Suprapubic skin (tissue), 4 donors: ENCODE measurements at regions not wholly inside any gene's neighbourhood (a gene's known extent, or its start where the extent isn't known, plus 50 kb on each side); places are given as distances from the start of the nearest gene placed in this dataset.

Experiments
- DNase-seq, 2 donors: peaks; one replicate each; pipeline ENCODE4 v3.0.0-alpha.2; 2019; ENCODE audit warnings: low spot score in 2 of 2
- H3K27ac ChIP-seq: fragments of 200-600 bp; sonication (generic); one replicate; pipeline ENCODE4 v1.5.1; 2019
- H3K27me3 ChIP-seq: fragments of 200-600 bp; sonication (generic); one replicate; pipeline ENCODE4 v1.5.1; 2019
- H3K36me3 ChIP-seq: fragments of 200-600 bp; sonication (generic); one replicate; pipeline ENCODE4 v1.5.1; 2019
- H3K4me1 ChIP-seq: fragments of 200-600 bp; sonication (generic); one replicate; pipeline ENCODE4 v1.5.1; 2019
- H3K4me3 ChIP-seq: fragments of 200-600 bp; sonication (generic); one replicate; pipeline ENCODE4 v1.5.1; 2019; ENCODE audit warnings: mild to moderate bottlenecking
- H3K9me3 ChIP-seq: fragments of 200-600 bp; sonication (generic); one replicate; pipeline ENCODE4 v1.5.1; 2019
- CTCF ChIP-seq, 2 donors: fragments of 200-600 bp in 1 of 2; fragments of 450-650 bp in 1 of 2; sonication (generic) in 1 of 2; IDR thresholded peaks; one replicate each; pipeline ENCODE4 v1.5.1; 2016 to 2019; ENCODE audit warnings: antibody characterized with exemption in 2 of 2, mild to moderate bottlenecking in 1 of 2, moderate library complexity in 1 of 2
- EP300 ChIP-seq: sonication (generic); formaldehyde crosslinking; IDR thresholded peaks from one replicate; pipeline ENCODE4 v1.6.1; 2017; ENCODE audit warnings: antibody characterized with exemption
- POLR2A ChIP-seq, 2 donors: fragments of 450-650 bp; IDR thresholded peaks; one replicate each; pipeline ENCODE4 v1.6.1; 2017; ENCODE audit warnings: antibody characterized with exemption in 2 of 2, mild to moderate bottlenecking in 2 of 2, moderate library complexity in 2 of 2
- POLR2AphosphoS5 ChIP-seq, 3 donors: sonication (generic); formaldehyde crosslinking; IDR thresholded peaks; one replicate each; pipeline ENCODE4 v1.6.1; 2017; ENCODE audit warnings: antibody characterized with exemption in 3 of 3
- WGBS: methylation state at CpG from one replicate; pipeline ENCODE4 v1.1.5; 2018; 5-methylcytosine and 5-hydroxymethylcytosine counted together

GRCh38 chr3:83251490-83251889 is 1490.0 kb upstream of the GBE1 start:
- DNase-seq = no peak
- Histone ChIP-seq H3K4me1 (no peaks in the 10 kb centered on the region), H3K36me3 (no peaks in the 10 kb centered on the region), H3K27me3 (no peaks in the 10 kb centered on the region), H3K27ac (no peak overlapping the region), H3K4me3 (no peak overlapping the region), H3K9me3 (no peaks in the 10 kb centered on the region)
- 93% methylated on average over 5 of the region's 5 CpGs for WGBS
- no peak for TF ChIP-seq EP300
- TF ChIP-seq POLR2A (IDR thresholded peaks at IDR 0.05) = no peak
- no peak for TF ChIP-seq POLR2AphosphoS5 (IDR thresholded peaks at IDR 0.05)

- Histone ChIP-seq H3K36me3 (no peaks in the 10 kb centered on the region), H3K27ac (no peak overlapping the region), H3K4me1 (no peaks in the 10 kb centered on the region), H3K27me3 (no peaks in the 10 kb centered on the region), H3K9me3 (no peaks in the 10 kb centered on the region), H3K4me3 (no peak overlapping the region)
- TF ChIP-seq CTCF (IDR thresholded peaks at IDR 0.05) (no peak), POLR2AphosphoS5 (IDR thresholded peaks at IDR 0.05) (no peak), POLR2A (IDR thresholded peaks at IDR 0.05) (no peak), EP300 (no peak)
- 91% methylated on average over 1 of the region's 1 CpG for WGBS
- DNase-seq = no peak
These were observed 1489.2 kb upstream of the GBE1 start for GRCh38 chr3:83250613-83251012.

GRCh38 chr3:83248454-83248853 is 1487.0 kb upstream of the GBE1 start:
- TF ChIP-seq EP300 (no peak), CTCF (IDR thresholded peaks at IDR 0.05) (no peak), POLR2AphosphoS5 (IDR thresholded peaks at IDR 0.05) (no peak), POLR2A (IDR thresholded peaks at IDR 0.05) (no peak)
- no peak overlapping the region for H3K4me3 ChIP-seq
- no peaks in the 10 kb centered on the region for H3K27me3 ChIP-seq

GRCh38 chr3:83235180-83235814 is 1473.9 kb upstream of the GBE1 start:
- Histone ChIP-seq H3K4me3 (no peak overlapping the region), H3K9me3 (no peaks in the 10 kb centered on the region), H3K4me1 (no peaks in the 10 kb centered on the region), H3K36me3 (no peaks in the 10 kb centered on the region), H3K27ac (no peak overlapping the region), H3K27me3 (no peaks in the 10 kb centered on the region)
- WGBS = 70% methylated on average over 4 of the region's 4 CpGs
- DNase-seq = no peak
- TF ChIP-seq POLR2A (IDR thresholded peaks at IDR 0.05) = no peak
- TF ChIP-seq CTCF (IDR thresholded peaks at IDR 0.05) = no peak
- TF ChIP-seq EP300 = no peak
- no peak for TF ChIP-seq POLR2AphosphoS5 (IDR thresholded peaks at IDR 0.05)

More at GRCh38 chr3:83248454-83248853, 1487.0 kb upstream of the GBE1 start:
- no peak for DNase-seq
- Histone ChIP-seq H3K9me3 (no peaks in the 10 kb centered on the region), H3K27ac (no peak overlapping the region), H3K4me1 (no peaks in the 10 kb centered on the region), H3K36me3 (no peaks in the 10 kb centered on the region)
- 33% methylated on average over 3 of the region's 3 CpGs for WGBS

GRCh38 chr3:83233715-83234114 is 1472.3 kb upstream of the GBE1 start:
- no peak overlapping the region for H3K4me3 ChIP-seq
- H3K36me3 ChIP-seq = no peaks in the 10 kb centered on the region
- TF ChIP-seq CTCF (IDR thresholded peaks at IDR 0.05) (no peak), POLR2AphosphoS5 (IDR thresholded peaks at IDR 0.05) (no peak), POLR2A (IDR thresholded peaks at IDR 0.05) (no peak), EP300 (no peak)
- no peaks in the 10 kb centered on the region for H3K9me3 ChIP-seq
- no peak overlapping the region for H3K27ac ChIP-seq
- DNase-seq = no peak
- WGBS = 80% methylated on average over 6 of the region's 6 CpGs
- H3K4me1 ChIP-seq = no peaks in the 10 kb centered on the region
- H3K27me3 ChIP-seq = no peaks in the 10 kb centered on the region

GRCh38 chr3:83230841-83231240 is 1469.4 kb upstream of the GBE1 start:
- no peak for DNase-seq
- Histone ChIP-seq H3K4me1 (no peaks in the 10 kb centered on the region), H3K9me3 (no peaks in the 10 kb centered on the region), H3K36me3 (no peaks in the 10 kb centered on the region), H3K4me3 (no peak overlapping the region), H3K27me3 (no peaks in the 10 kb centered on the region), H3K27ac (no peak overlapping the region)
- WGBS = 78% methylated on average over 3 of the region's 3 CpGs
- TF ChIP-seq POLR2A (IDR thresholded peaks at IDR 0.05) (no peak), POLR2AphosphoS5 (IDR thresholded peaks at IDR 0.05) (no peak), EP300 (no peak), CTCF (IDR thresholded peaks at IDR 0.05) (no peak)
